Fibroblast of the conjunctiva (primary cell): ENCODE measurements at regions not wholly inside any gene's neighbourhood (a gene's known extent, or its start where the extent isn't known, plus 50 kb on each side); places are given as distances from the start of the nearest gene placed in this dataset.

Source experiments
- DNase-seq: peaks from one replicate; pipeline ENCODE4 v3.0.0-alpha.2; 2010; ENCODE audit warnings: low read depth

GRCh38 chr6:170134471-170135440 is 156.1 kb downstream of the DLL1 start:
- no peak for DNase-seq

GRCh38 chr6:170134031-170134470 is 156.8 kb downstream of the DLL1 start:
- no peak for DNase-seq

- no peak for DNase-seq
Observed at GRCh38 chr6:170132561-170132991, 158.3 kb downstream of the DLL1 start.

- no peak for DNase-seq
Observed at GRCh38 chr6:170132011-170132521, 158.8 kb downstream of the DLL1 start.

GRCh38 chr6:170131351-170131750 is 159.5 kb downstream of the DLL1 start:
- DNase-seq = no peak

GRCh38 chr6:170130771-170131241 is 160.1 kb downstream of the DLL1 start:
- no peak for DNase-seq

GRCh38 chr6:170130201-170130621 is 160.7 kb downstream of the DLL1 start:
- no peak for DNase-seq

- no peak for DNase-seq
Observed at GRCh38 chr6:170129691-170130171, 161.1 kb downstream of the DLL1 start.

GRCh38 chr6:170128811-170129681 is 161.8 kb downstream of the DLL1 start:
- DNase-seq = no peak

- DNase-seq = no peak
Observed at GRCh38 chr6:170128346-170128745, 162.5 kb downstream of the DLL1 start.

GRCh38 chr6:170127151-170127550 is 163.7 kb downstream of the DLL1 start:
- DNase-seq = no peak

- DNase-seq = no peak
Observed at GRCh38 chr6:170125456-170126300, 165.2 kb downstream of the DLL1 start.

GRCh38 chr6:170124836-170125235 is 166.0 kb downstream of the DLL1 start:
- DNase-seq = no peak

GRCh38 chr6:170124150-170124549 is 166.7 kb downstream of the DLL1 start:
- no peak for DNase-seq

- no peak for DNase-seq
Observed at GRCh38 chr6:170122651-170123050, 168.2 kb downstream of the DLL1 start.

- DNase-seq = no peak
Observed at GRCh38 chr6:170117111-170117972, 173.5 kb downstream of the DLL1 start.

- no peak for DNase-seq
Observed at GRCh38 chr6:170116636-170117035, 174.2 kb downstream of the DLL1 start.

- DNase-seq = no peak
Observed at GRCh38 chr6:170114956-170115855, 175.7 kb downstream of the DLL1 start.
